HG03175 (cell line): ENCODE measurements at regions not wholly inside any gene's neighbourhood (a gene's known extent, or its start where the extent isn't known, plus 50 kb on each side); places are given as distances from the start of the nearest gene placed in this dataset.
"Not testable (repeated sequence)": the region's sequence is repeated elsewhere in the genome, so short reads cannot be mapped to it uniquely, and the experiment has no call there.

ENCODE experiments used
- ATAC-seq: cut with Tn5 transposase; IDR thresholded peaks from one replicate; pipeline ENCODE4 v1.9.1; 2021; ENCODE audit warnings: mild to moderate bottlenecking, moderate library complexity; ENCODE audit not compliant: unreplicated experiment

GRCh38 chr14:19240387-19240786, 193.8 kb downstream of the POTEG start:
- ATAC-seq = not testable (repeated sequence)

- ATAC-seq = not testable (repeated sequence)
Observed at GRCh38 chr14:19241451-19241850, 192.7 kb downstream of the POTEG start.

GRCh38 chr14:19242529-19242928, 191.6 kb downstream of the POTEG start:
- not testable (repeated sequence) for ATAC-seq

GRCh38 chr14:19266908-19267307, 167.2 kb downstream of the POTEG start:
- ATAC-seq = not testable (repeated sequence)

- not testable (repeated sequence) for ATAC-seq
Observed at GRCh38 chr14:19267636-19268035, 166.5 kb downstream of the POTEG start.

GRCh38 chr14:19268047-19268627, 166.0 kb downstream of the POTEG start:
- ATAC-seq = not testable (repeated sequence)

- ATAC-seq = not testable (repeated sequence)
Observed at GRCh38 chr14:19272235-19272634, 161.9 kb downstream of the POTEG start.

GRCh38 chr14:19289669-19290068, 144.5 kb downstream of the POTEG start:
- not testable (repeated sequence) for ATAC-seq

GRCh38 chr14:19300243-19300642, 133.9 kb downstream of the POTEG start:
- not testable (repeated sequence) for ATAC-seq

GRCh38 chr14:19300838-19301237, 133.3 kb downstream of the POTEG start:
- ATAC-seq = not testable (repeated sequence)

GRCh38 chr14:19303844-19304243, 130.3 kb downstream of the POTEG start:
- ATAC-seq = not testable (repeated sequence)

GRCh38 chr14:19304442-19304841, 129.7 kb downstream of the POTEG start:
- ATAC-seq = not testable (repeated sequence)

- ATAC-seq = not testable (repeated sequence)
Observed at GRCh38 chr14:19304918-19305317, 129.2 kb downstream of the POTEG start.

GRCh38 chr14:19305776-19306175, 128.4 kb downstream of the POTEG start:
- not testable (repeated sequence) for ATAC-seq

- not testable (repeated sequence) for ATAC-seq
Observed at GRCh38 chr14:19306405-19306804, 127.7 kb downstream of the POTEG start.

- ATAC-seq = not testable (repeated sequence)
Observed at GRCh38 chr14:19311023-19311422, 123.1 kb downstream of the POTEG start.

- not testable (repeated sequence) for ATAC-seq
Observed at GRCh38 chr14:19330678-19331077, 103.5 kb downstream of the POTEG start.

- ATAC-seq = not testable (repeated sequence)
Observed at GRCh38 chr14:19337232-19338059, 96.7 kb downstream of the POTEG start.

- not testable (repeated sequence) for ATAC-seq
Observed at GRCh38 chr14:19338060-19338372, 96.1 kb downstream of the POTEG start.

- ATAC-seq = not testable (repeated sequence)
Observed at GRCh38 chr14:19340976-19341375, 93.2 kb downstream of the POTEG start.

GRCh38 chr14:19341627-19342026, 92.5 kb downstream of the POTEG start:
- not testable (repeated sequence) for ATAC-seq

- ATAC-seq = not testable (repeated sequence)
Observed at GRCh38 chr14:19344261-19344660, 89.9 kb downstream of the POTEG start.
